H1 (cell line): ENCODE measurements at regions not wholly inside any gene's neighbourhood (a gene's known extent, or its start where the extent isn't known, plus 50 kb on each side); places are given as distances from the start of the nearest gene placed in this dataset.
"Not testable (repeated sequence)": the region's sequence is repeated elsewhere in the genome, so short reads cannot be mapped to it uniquely, and the experiment has no call there.

Experiments used
- CTCF ChIA-PET: fragments of 300-600 bp; sonication (Branson Sonifier 250); formaldehyde crosslinking; loops from one replicate; lab custom pipeline; 2021; ENCODE audit not compliant: partially characterized antibody; lab: Charles Lee
- POLR2A ChIA-PET: fragments of 300-600 bp; sonication (Branson Sonifier 250); formaldehyde crosslinking; loops from one replicate; lab custom pipeline; 2021; ENCODE audit warnings: inconsistent platforms; ENCODE audit not compliant: partially characterized antibody; lab: Charles Lee
- DNase-seq, 2 experiments: peaks; one replicate each; pipeline versions ENCODE4 v3.0.0 to v3.0.0-alpha.2; 2010 to 2022; ENCODE audit warnings: low spot score in 2 of 2, low read depth in 1 of 2, mixed read lengths in 1 of 2
- FAIRE-seq: peaks from 2 replicates; lab custom pipeline; 2011; peaks lifted over from hg19 to GRCh38; lab: Jason Lieb, UNC
- H2AFZ ChIP-seq: 2 replicates; pipeline ENCODE4 v1.8.1; 2012; ENCODE audit warnings: low read length, inconsistent platforms
- H2AK5ac ChIP-seq: 2 replicates; pipeline ENCODE4 v1.6.1; 2013; ENCODE audit warnings: low read depth, low read length
- H2BK120ac ChIP-seq: replicated peaks from 2 replicates; pipeline ENCODE3; 2013; ENCODE audit warnings: low read depth, low read length, inconsistent platforms
- H2BK12ac ChIP-seq: 2 replicates; pipeline ENCODE4 v1.6.1; 2013; ENCODE audit warnings: low read depth, low read length
- H2BK15ac ChIP-seq: 2 replicates; pipeline ENCODE4 v1.6.1; 2013; ENCODE audit warnings: low read length
- H2BK20ac ChIP-seq: 2 replicates; pipeline ENCODE4 v1.6.1; 2013; ENCODE audit warnings: low read length
- H2BK5ac ChIP-seq: 2 replicates; pipeline ENCODE4 v1.6.1; 2013; ENCODE audit warnings: low read depth, low read length
- H3K14ac ChIP-seq: 2 replicates; pipeline ENCODE4 v1.6.1; 2013; ENCODE audit warnings: inconsistent platforms; ENCODE audit not compliant: insufficient read length
- H3K18ac ChIP-seq: 2 replicates; pipeline ENCODE4 v1.6.1; 2013; ENCODE audit warnings: low read length; ENCODE audit errors: extremely low read depth
- H3K23ac ChIP-seq: 2 replicates; pipeline ENCODE4 v1.6.1; 2013; ENCODE audit warnings: inconsistent platforms; ENCODE audit not compliant: insufficient read length
- H3K23me2 ChIP-seq: 2 replicates; pipeline ENCODE4 v1.6.1; 2013; ENCODE audit warnings: low read depth, low read length
- H3K27ac ChIP-seq: 2 replicates; pipeline ENCODE4 v1.6.1; 2011; ENCODE audit warnings: low read depth, low read length, inconsistent platforms
- H3K27me3 ChIP-seq, 4 experiments: replicated peaks in 1 of 4; 1 replicate in 1 of 4; 2 replicates in 3 of 4; pipeline versions ENCODE4 v1.6.1 to v1.8.1; 2011 to 2013; ENCODE audit warnings: low read length in 3 of 4, mild to moderate bottlenecking in 3 of 4, inconsistent platforms in 2 of 4, mixed read lengths in 2 of 4, moderate library complexity in 1 of 4; ENCODE audit not compliant: control insufficient read depth in 3 of 4, insufficient read depth in 3 of 4; ENCODE audit errors: extremely low read depth in 1 of 4
- H3K36me3 ChIP-seq, 4 experiments: 2 replicates each; pipeline versions ENCODE4 v1.6.1 to v1.8.1; 2011 to 2013; ENCODE audit warnings: mild to moderate bottlenecking in 4 of 4, low read length in 3 of 4, moderate library complexity in 2 of 4, control low read depth in 1 of 4, inconsistent platforms in 1 of 4; ENCODE audit not compliant: insufficient read depth in 4 of 4, control insufficient read depth in 2 of 4
- H3K4ac ChIP-seq: replicated peaks from 2 replicates; pipeline ENCODE3; 2013; ENCODE audit warnings: low read length, low read depth, mixed read lengths, inconsistent platforms; ENCODE audit not compliant: insufficient read length
- H3K4me1 ChIP-seq, 4 experiments: replicated peaks in 1 of 4; 1 replicate in 1 of 4; 2 replicates in 3 of 4; pipeline versions ENCODE4 v1.6.1 to v1.8.1; 2011 to 2013; ENCODE audit warnings: low read length in 3 of 4, inconsistent platforms in 2 of 4, mixed read lengths in 1 of 4; ENCODE audit not compliant: insufficient read depth in 4 of 4, control insufficient read depth in 3 of 4
- H3K4me2 ChIP-seq, 2 experiments: 2 replicates each; pipeline versions ENCODE4 v1.6.1 to v1.8.1; 2011 to 2013; ENCODE audit warnings: low read depth in 2 of 2, low read length in 2 of 2, control low read depth in 1 of 2, inconsistent platforms in 1 of 2, mild to moderate bottlenecking in 1 of 2; ENCODE audit not compliant: insufficient read depth in 1 of 2
- H3K4me3 ChIP-seq, 4 experiments: fragments of 200-600, 300-600 bp in 1 of 4; sonication (generic), shearing (Covaris generic), sonication (Bioruptor Twin) in 1 of 4; 2 replicates each; pipeline versions ENCODE4 v1.5.1 to v1.8.1; 2011 to 2016; ENCODE audit warnings: low read length in 4 of 4, low read depth in 3 of 4, control low read depth in 2 of 4, inconsistent platforms in 2 of 4, mild to moderate bottlenecking in 2 of 4, mixed read lengths in 1 of 4, moderate library complexity in 1 of 4; ENCODE audit not compliant: insufficient read depth in 2 of 4; ENCODE audit errors: extremely low read depth in 1 of 4
- H3K56ac ChIP-seq: replicated peaks from 2 replicates; pipeline ENCODE3; 2013; ENCODE audit warnings: low read depth, mild to moderate bottlenecking, mixed read lengths, low read length, inconsistent platforms; ENCODE audit not compliant: insufficient read length
- H3K79me1 ChIP-seq: 2 replicates; pipeline ENCODE4 v1.6.1; 2013; ENCODE audit warnings: low read depth, low read length, control low read depth
- H3K79me2 ChIP-seq, 2 experiments: 2 replicates each; pipeline versions ENCODE4 v1.6.1 to v1.8.1; 2012 to 2013; ENCODE audit warnings: low read length in 2 of 2, mild to moderate bottlenecking in 2 of 2, inconsistent platforms in 1 of 2; ENCODE audit not compliant: insufficient read depth in 2 of 2, control insufficient read depth in 1 of 2
- H3K9ac ChIP-seq, 4 experiments: replicated peaks in 1 of 4; 1 replicate in 1 of 4; 2 replicates in 3 of 4; pipeline versions ENCODE4 v1.6.1 to v1.8.1; 2011 to 2013; ENCODE audit warnings: low read depth in 3 of 4, low read length in 3 of 4, control low read depth in 2 of 4, mild to moderate bottlenecking in 2 of 4, moderate library complexity in 2 of 4, inconsistent platforms in 1 of 4; ENCODE audit errors: extremely low read depth in 1 of 4
- H3K9me3 ChIP-seq, 2 experiments: 2 replicates each; pipeline versions ENCODE4 v1.6.1 to v1.8.1; 2012 to 2013; ENCODE audit warnings: mild to moderate bottlenecking in 2 of 2, moderate library complexity in 2 of 2, control low read depth in 1 of 2, inconsistent platforms in 1 of 2, low read depth in 1 of 2, low read length in 1 of 2, mixed read lengths in 1 of 2; ENCODE audit not compliant: insufficient read depth in 2 of 2
- H4K20me1 ChIP-seq, 2 experiments: replicated peaks in 1 of 2; 2 replicates each; pipeline versions ENCODE3 to v1.8.1; 2011 to 2013; ENCODE audit warnings: inconsistent platforms in 2 of 2, low read length in 2 of 2, mild to moderate bottlenecking in 1 of 2; ENCODE audit not compliant: insufficient read depth in 2 of 2, control insufficient read depth in 1 of 2
- H4K5ac ChIP-seq: 2 replicates; pipeline ENCODE4 v1.6.1; 2013; ENCODE audit warnings: low read length, low read depth, mixed read lengths, inconsistent platforms; ENCODE audit not compliant: insufficient read length
- H4K8ac ChIP-seq: 2 replicates; pipeline ENCODE4 v1.8.0; 2013; ENCODE audit warnings: mild to moderate bottlenecking, moderate library complexity, low read length, inconsistent platforms; ENCODE audit not compliant: insufficient read depth; ENCODE audit errors: extremely low read depth
- H4K91ac ChIP-seq: replicated peaks from 2 replicates; pipeline ENCODE3; 2013; ENCODE audit warnings: low read length, mixed read lengths, inconsistent platforms; ENCODE audit not compliant: insufficient read length
- WGBS, 2 experiments: shearing (Covaris generic) in 1 of 2; methylation state at CpG; one replicate each; pipeline versions ENCODE4 v1.1.6 to v1.1.7; 2013 to 2015; ENCODE audit warnings: low lambda C conversion rate in 2 of 2, mixed read lengths in 2 of 2, inconsistent platforms in 1 of 2, low coverage in 1 of 2, missing lambda C conversion rate in 1 of 2; ENCODE audit not compliant: insufficient replicate concordance in 2 of 2, insufficient coverage in 1 of 2, insufficient read length in 1 of 2; ENCODE audit errors: extremely low coverage in 1 of 2, missing lambda C conversion rate in 1 of 2; 5-methylcytosine and 5-hydroxymethylcytosine counted together

DNA sequence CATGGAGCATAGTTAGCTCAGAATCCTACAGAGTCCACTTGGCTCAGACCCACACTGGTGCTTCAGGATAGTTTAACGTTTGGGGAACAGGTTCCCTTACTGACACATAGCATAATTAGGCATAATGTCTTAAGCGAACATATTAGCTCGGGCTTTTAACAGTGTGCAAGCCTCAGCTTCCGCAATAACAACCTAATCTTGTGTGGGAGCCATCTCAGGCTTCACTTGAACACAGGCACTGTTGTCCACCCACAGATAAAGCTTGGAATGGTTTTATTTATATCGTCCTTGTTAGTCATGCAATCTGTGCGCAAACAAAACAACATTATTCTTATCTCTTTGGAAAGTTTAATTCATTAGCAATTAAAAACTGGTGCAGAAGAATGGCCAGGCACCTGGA is 293.5 kb upstream of the NOTCH2NLA start:
- H3K56ac ChIP-seq, H2BK20ac ChIP-seq, H4K5ac ChIP-seq, H3K27me3 ChIP-seq, H3K36me3 ChIP-seq, H3K9me3 ChIP-seq, H2BK15ac ChIP-seq, FAIRE-seq, H3K4me2 ChIP-seq, H3K4me3 ChIP-seq, H2BK5ac ChIP-seq, H3K79me2 ChIP-seq, H3K79me1 ChIP-seq, CTCF ChIA-PET, H2BK12ac ChIP-seq, H2AK5ac ChIP-seq, H4K91ac ChIP-seq, H3K18ac ChIP-seq, H3K23ac ChIP-seq, H4K20me1 ChIP-seq, DNase-seq, H4K8ac ChIP-seq, H3K27ac ChIP-seq, H3K9ac ChIP-seq, POLR2A ChIA-PET, H3K14ac ChIP-seq, H2AFZ ChIP-seq, H3K4ac ChIP-seq, H3K23me2 ChIP-seq, H3K4me1 ChIP-seq, H2BK120ac ChIP-seq: not testable (repeated sequence)
- WGBS, 2 experiments, result no CpG with 5 or more reads among the region's 6 CpGs

DNA sequence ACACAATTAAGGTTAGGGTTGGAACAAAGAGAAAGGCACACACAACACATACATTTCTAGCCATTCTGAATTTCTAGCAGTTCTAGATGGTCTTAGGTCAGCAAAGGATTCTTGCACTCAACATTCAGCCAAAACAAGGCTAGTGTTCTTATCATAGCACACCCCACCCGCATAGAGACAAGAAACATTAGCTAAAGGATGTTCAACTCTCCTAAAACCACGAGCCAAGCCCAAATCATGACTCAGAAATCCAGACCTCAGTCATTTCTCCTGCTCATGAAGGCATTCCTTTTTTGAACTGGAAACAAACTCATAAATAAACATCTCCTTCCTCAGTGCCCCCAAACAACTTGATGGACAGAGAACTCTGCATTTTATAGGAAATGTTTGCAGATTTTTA is 293.0 kb upstream of the NOTCH2NLA start:
- H3K4me1 ChIP-seq, H3K4ac ChIP-seq, H3K4me3 ChIP-seq, H3K9me3 ChIP-seq, H2BK15ac ChIP-seq, CTCF ChIA-PET, H3K4me2 ChIP-seq, FAIRE-seq, H3K27me3 ChIP-seq, H3K18ac ChIP-seq, H4K5ac ChIP-seq, H2BK120ac ChIP-seq, H3K27ac ChIP-seq, H2BK20ac ChIP-seq, H3K79me2 ChIP-seq, H3K23me2 ChIP-seq, POLR2A ChIA-PET, H3K23ac ChIP-seq, H2BK12ac ChIP-seq, H4K91ac ChIP-seq, H3K9ac ChIP-seq, H3K56ac ChIP-seq, DNase-seq, H2BK5ac ChIP-seq, H3K14ac ChIP-seq, H4K20me1 ChIP-seq, H2AK5ac ChIP-seq, H3K79me1 ChIP-seq, H4K8ac ChIP-seq, H2AFZ ChIP-seq, H3K36me3 ChIP-seq: not testable (repeated sequence)
- WGBS, 2 experiments, result no CpG with 5 or more reads among the region's 2 CpGs
